Stimulated activated naive B cell treated with anti-CD40 and anti-IgM and Interleukin-4, amounts not matched to agents 10 μg/mL and 1 μg/mL and 100 μg/mL, for 72 hours (primary cell): ENCODE measurements at regions not wholly inside any gene's neighbourhood (a gene's known extent, or its start where the extent isn't known, plus 50 kb on each side); places are given as distances from the start of the nearest gene placed in this dataset.
"Not testable (repeated sequence)": the region's sequence is repeated elsewhere in the genome, so short reads cannot be mapped to it uniquely, and the experiment has no call there.

Experiments
- ATAC-seq, 2 donors: fragments of 150-1000 bp; cut with Tn5 transposase; replicated peaks; 2 replicates each; pipeline ENCODE4 v1.10.0; 2021; ENCODE audit warnings: moderate library complexity in 1 of 2
- DNase-seq: peaks from one replicate; pipeline ENCODE4 v3.0.0; 2021
- H3K27ac Mint-ChIP-seq: one replicate; pipeline ENCODE4 v1.8.0; 2022; ENCODE audit warnings: mild to moderate bottlenecking, mixed read lengths
- H3K27me3 Mint-ChIP-seq, 2 donors: one replicate each; pipeline ENCODE4 v1.8.0; 2022; ENCODE audit warnings: mixed read lengths in 2 of 2
- H3K36me3 Mint-ChIP-seq, 2 donors: one replicate each; pipeline ENCODE4 v1.8.0; 2022; ENCODE audit warnings: mixed read lengths in 2 of 2, mild to moderate bottlenecking in 1 of 2
- H3K4me1 Mint-ChIP-seq, 2 donors: one replicate each; pipeline ENCODE4 v1.8.0; 2022; ENCODE audit warnings: mixed read lengths in 2 of 2, mild to moderate bottlenecking in 1 of 2
- H3K4me3 Mint-ChIP-seq, 2 donors: one replicate each; pipeline ENCODE4 v1.8.0; 2022; ENCODE audit warnings: mild to moderate bottlenecking in 2 of 2, mixed read lengths in 2 of 2, moderate library complexity in 1 of 2
- H3K9me3 Mint-ChIP-seq, 2 donors: one replicate each; pipeline ENCODE4 v1.8.0; 2022; ENCODE audit warnings: mixed read lengths in 2 of 2, mild to moderate bottlenecking in 1 of 2

DNA sequence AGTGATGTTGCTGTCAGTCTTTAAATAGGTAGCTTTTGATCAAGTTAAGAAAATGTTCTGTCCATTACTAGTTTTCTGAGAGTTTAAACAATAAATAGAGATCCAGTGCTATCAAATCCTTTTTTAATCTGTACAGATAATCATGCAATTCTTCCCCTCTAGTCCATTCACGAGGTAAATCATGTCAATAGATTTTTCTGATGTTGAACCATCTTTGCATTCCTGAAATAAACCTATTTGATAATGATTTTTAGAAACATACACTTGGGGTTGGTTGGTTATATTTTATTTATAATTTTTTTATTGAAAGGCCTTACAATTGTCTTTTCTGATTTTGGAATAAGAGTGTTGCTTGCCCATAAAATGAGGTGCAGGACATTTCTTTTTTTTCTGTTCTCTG lies 95.0 kb downstream of the FAM53A start:
- Mint-ChIP-seq H3K9me3 (peaks cover 11 to 21% of the 10 kb centered on the region in 2 donors), H3K4me3 (no peak overlapping the region), H3K27me3 (peaks cover 8 to 11% of the 10 kb centered on the region in 2 donors), H3K27ac (no peak overlapping the region), H3K4me1 (no peaks in the 10 kb centered on the region), H3K36me3 (peaks cover 6 to 8% of the 10 kb centered on the region in 2 donors)
- ATAC-seq (no peak), DNase-seq (no peak)

DNA sequence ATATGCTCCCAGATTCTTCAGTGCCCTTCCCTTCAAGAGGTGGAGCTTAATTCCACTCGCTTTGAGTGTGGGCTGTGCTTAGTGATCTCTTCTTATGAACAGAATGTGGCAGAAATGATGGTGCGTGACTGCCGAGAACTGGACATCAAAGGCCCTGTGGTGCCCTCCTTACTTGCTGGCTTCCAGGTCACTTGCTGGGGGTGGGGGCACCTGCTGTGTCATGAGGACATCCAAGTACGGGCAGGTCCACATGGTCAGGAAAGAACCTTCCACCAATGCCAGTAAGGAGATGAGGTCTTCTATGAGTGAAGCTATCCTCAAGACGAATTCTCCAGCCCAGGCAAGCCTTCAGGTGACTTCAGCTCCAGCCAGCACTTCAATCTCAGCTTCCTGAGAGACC lies 95.8 kb downstream of the FAM53A start:
- H3K4me1 Mint-ChIP-seq: no peaks in the 10 kb centered on the region
- H3K36me3 Mint-ChIP-seq: peaks cover 6 to 8% of the 10 kb centered on the region in 2 donors
- no peak overlapping the region for H3K27ac Mint-ChIP-seq
- no peak overlapping the region for H3K4me3 Mint-ChIP-seq
- H3K27me3 Mint-ChIP-seq: peaks cover 8 to 11% of the 10 kb centered on the region in 2 donors
- ATAC-seq (no peak), DNase-seq (no peak)
- peaks cover 11 to 21% of the 10 kb centered on the region in 2 donors for H3K9me3 Mint-ChIP-seq

DNA sequence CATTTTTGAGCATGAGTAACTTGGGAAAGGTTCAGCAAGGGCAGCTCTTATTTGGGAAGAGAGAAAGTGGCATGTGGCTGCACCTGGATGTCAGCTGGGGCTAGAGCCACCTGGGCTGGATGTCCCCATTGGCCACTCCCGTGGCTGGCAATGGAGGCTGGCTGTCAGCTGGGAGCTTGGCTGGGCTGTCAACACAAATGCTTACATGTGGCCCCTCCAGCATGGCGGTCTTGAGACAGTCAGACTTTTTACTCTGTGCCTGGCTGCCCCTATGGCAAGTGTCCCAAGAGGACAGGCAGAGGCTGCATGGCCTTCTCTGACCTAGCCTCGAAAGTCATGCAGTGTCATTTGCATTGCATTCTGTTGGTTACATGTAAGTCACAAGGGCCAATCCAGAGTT lies 99.6 kb downstream of the FAM53A start:
- Mint-ChIP-seq H3K4me3 (no peak overlapping the region), H3K4me1 (peaks cover 2 to 5% of the 10 kb centered on the region in 2 donors), H3K27me3 (no peaks in the 10 kb centered on the region), H3K9me3 (peaks cover 0 to 13% of the 10 kb centered on the region in 2 donors), H3K27ac (no peak overlapping the region), H3K36me3 (no peaks in the 10 kb centered on the region)
- DNase-seq: no peak
- no peak for ATAC-seq

DNA sequence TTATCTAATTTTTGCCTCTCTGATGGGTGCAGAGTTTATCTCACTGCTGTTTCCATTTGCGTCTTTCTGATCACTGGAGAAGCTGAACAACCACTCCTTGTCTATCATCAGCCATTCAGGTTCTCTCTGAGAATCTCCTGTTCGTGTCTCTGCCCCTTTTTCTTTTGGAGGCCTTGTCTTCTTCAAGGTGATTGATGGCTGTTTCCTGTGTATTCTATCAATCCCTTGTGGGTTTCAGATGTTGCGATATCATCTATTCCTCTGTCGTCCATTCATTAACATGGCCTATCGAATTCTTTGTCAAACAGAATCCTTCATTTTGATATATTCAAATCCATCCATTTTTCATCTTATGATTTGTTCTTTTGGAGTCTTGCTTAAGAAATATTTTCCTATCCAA lies 100.3 kb downstream of the FAM53A start:
- DNase-seq (no peak), ATAC-seq (no peak)
- no peak overlapping the region for H3K27ac Mint-ChIP-seq
- H3K4me3 Mint-ChIP-seq: no peak overlapping the region
- H3K4me1 Mint-ChIP-seq: peaks cover 2 to 5% of the 10 kb centered on the region in 2 donors
- H3K9me3 Mint-ChIP-seq: peaks cover 0 to 10% of the 10 kb centered on the region in 2 donors
- H3K27me3 Mint-ChIP-seq: no peaks in the 10 kb centered on the region
- no peaks in the 10 kb centered on the region for H3K36me3 Mint-ChIP-seq

DNA sequence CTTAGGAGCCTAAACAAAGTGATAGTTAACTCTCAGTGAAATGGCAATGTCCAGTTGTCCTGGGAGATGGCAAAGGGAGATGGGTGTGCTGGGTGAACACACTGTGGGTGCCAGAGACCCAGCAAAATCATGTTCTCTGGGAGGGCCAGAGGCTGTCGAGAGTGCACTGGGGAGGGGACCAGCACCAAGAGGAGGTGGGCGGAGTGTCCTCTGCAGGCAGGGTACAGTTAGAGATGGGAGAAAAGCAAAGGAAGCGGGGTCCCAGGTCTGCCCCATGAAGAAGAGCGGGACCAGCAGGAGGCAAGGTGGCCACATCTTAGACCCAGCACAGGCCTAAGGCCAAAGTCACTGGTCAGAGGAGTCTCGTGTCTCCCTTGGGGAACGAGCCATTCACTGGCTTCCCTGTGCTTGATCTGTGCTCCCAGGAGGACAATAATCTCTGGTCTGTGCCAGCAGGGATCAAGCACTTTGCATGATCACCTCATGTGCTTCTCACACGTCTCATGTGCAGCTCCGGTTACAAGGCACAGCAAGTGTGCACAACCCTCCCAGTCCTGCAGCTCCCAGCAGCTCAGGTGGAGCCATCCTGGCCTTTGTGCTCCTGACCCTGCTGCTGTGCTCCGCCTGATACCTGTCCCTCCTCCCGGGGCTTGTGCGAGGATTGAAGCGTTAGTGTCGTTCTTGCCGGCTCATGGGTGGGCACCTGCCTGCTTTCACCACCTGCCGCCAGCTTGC lies 100.9 kb downstream of the FAM53A start:
- no peaks in the 10 kb centered on the region for H3K36me3 Mint-ChIP-seq
- peaks cover 2 to 5% of the 10 kb centered on the region in 2 donors for H3K4me1 Mint-ChIP-seq
- H3K27me3 Mint-ChIP-seq: no peaks in the 10 kb centered on the region
- no peak overlapping the region for H3K4me3 Mint-ChIP-seq
- H3K27ac Mint-ChIP-seq: no peak overlapping the region
- DNase-seq (no peak), ATAC-seq (no peak)
- H3K9me3 Mint-ChIP-seq: peaks cover 0 to 7% of the 10 kb centered on the region in 2 donors

DNA sequence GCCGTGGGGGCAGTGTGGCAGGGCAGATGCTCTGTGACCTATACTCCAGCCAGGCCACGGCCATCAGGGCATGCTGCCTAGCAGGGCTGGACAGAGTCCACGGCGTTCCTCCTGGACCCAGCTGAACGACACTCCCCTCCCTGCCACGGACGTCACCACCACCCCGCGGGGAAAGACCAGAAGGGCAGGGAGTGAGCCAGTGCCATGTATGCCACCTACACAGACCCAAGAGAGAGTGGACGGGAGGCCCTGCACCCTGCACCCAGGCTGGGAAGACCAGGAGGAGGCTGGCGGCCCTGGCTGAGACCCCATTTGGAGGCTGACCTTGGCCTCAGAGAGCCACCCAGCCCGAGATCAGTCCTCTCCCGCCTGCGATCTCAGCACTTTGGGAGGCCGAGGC lies 101.9 kb downstream of the FAM53A start:
- H3K4me1 Mint-ChIP-seq: peaks cover 2 to 5% of the 10 kb centered on the region in 2 donors
- H3K36me3 Mint-ChIP-seq: no peaks in the 10 kb centered on the region
- no peaks in the 10 kb centered on the region for H3K27me3 Mint-ChIP-seq
- H3K9me3 Mint-ChIP-seq: peaks cover 0 to 5% of the 10 kb centered on the region in 2 donors
- H3K27ac Mint-ChIP-seq: no peak overlapping the region
- H3K4me3 Mint-ChIP-seq: no peak overlapping the region
- DNase-seq: no peak
- no peak for ATAC-seq

DNA sequence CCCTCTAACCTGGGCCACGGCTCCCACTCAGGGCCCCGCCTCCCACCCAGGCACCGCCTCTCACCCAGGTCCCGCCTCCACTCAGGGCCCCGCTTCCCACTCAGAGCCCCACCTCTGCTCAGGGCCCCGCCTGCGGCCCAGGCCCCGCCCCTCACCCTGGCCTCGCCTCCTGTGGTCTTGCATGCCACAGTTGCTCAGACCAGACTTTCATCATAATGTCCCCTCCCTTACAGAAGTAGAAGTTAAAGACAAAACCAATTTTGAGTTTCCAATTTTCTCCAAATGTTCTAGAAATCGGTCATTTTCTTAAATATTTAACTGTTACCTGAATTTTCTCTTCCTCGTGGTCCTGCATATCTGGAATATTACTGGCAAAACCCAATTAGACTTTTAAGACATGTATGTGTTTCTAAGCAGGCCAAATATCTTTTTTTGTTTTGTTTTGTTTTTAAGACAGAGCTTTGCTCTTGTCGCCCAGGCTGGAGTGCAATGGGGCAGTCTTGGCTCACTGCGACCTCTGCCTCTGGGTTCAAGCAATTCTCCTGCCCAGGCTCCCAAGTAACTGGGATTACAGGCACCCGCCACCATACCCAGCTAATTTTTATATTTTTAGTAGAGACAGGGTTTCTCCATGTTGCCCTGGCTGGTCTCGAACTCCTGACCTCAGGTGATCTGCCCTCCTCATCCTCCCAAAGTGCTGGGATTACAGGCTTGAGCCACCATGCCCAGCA lies 102.8 kb downstream of the FAM53A start:
- ATAC-seq (peak; percentile 70 to 76), DNase-seq (peak; percentile 91)
- H3K4me1 Mint-ChIP-seq, H3K27me3 Mint-ChIP-seq, H3K9me3 Mint-ChIP-seq, H3K36me3 Mint-ChIP-seq: not testable (repeated sequence)
- peak overlapping the region; percentile 72 for H3K27ac Mint-ChIP-seq
- peak overlapping the region in 1 of 2 donors; percentile 17 for H3K4me3 Mint-ChIP-seq

DNA sequence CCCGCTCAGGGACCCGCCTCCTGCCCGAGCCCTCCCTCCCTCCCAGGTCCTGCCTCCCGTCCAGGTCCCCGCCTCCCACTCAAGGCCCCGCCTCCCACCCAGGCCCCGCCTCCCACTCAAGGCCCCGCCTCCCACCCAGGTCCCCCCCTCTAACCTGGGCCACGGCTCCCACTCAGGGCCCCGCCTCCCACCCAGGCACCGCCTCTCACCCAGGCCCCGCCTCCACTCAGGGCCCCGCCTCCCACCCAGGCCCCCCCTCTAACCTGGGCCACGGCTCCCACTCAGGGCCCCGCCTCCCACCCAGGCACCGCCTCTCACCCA lies 103.5 kb downstream of the FAM53A start:
- not testable (repeated sequence) for H3K27ac Mint-ChIP-seq, H3K9me3 Mint-ChIP-seq, H3K4me1 Mint-ChIP-seq, H3K4me3 Mint-ChIP-seq, H3K36me3 Mint-ChIP-seq, DNase-seq, ATAC-seq, H3K27me3 Mint-ChIP-seq

DNA sequence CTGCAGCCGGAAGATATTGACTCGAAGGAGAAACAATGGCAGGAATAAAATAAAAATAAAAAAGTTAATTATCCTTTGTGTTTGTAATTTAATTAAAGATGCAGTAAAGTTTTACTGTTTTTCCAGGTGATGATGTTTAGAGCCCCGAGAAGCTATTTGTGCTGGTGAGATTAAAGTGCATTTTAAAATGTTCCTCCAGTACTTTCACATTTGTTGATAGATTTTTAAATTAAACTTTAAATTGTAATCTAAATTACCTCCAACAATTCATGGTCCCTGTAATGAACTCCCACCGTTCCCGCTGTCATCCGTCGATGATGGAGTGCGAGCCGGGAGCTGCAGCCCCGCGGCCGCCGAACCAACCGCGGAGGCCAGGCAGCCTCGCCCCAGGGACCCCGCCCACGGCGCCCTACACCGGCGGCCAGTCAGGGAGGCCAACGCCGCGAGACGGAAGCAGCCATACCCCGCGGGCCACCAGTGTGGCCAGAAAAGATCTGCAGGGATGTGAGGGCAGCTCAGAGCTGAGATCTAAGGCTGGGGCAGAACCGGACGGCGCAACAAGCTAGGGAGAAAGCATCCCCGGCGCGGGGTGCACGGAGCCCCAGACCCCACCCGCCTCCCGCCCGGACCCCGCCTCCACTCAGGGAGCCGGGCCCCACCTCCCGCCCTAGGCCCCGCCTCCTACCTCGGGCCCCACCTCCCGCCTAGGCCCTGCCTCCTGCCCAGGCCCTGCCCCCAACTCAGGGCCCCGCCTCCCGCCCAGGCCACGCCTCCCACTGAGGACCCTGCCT lies 104.0 kb downstream of the FAM53A start:
- peak overlapping the region; percentile 25 for H3K27ac Mint-ChIP-seq

DNA sequence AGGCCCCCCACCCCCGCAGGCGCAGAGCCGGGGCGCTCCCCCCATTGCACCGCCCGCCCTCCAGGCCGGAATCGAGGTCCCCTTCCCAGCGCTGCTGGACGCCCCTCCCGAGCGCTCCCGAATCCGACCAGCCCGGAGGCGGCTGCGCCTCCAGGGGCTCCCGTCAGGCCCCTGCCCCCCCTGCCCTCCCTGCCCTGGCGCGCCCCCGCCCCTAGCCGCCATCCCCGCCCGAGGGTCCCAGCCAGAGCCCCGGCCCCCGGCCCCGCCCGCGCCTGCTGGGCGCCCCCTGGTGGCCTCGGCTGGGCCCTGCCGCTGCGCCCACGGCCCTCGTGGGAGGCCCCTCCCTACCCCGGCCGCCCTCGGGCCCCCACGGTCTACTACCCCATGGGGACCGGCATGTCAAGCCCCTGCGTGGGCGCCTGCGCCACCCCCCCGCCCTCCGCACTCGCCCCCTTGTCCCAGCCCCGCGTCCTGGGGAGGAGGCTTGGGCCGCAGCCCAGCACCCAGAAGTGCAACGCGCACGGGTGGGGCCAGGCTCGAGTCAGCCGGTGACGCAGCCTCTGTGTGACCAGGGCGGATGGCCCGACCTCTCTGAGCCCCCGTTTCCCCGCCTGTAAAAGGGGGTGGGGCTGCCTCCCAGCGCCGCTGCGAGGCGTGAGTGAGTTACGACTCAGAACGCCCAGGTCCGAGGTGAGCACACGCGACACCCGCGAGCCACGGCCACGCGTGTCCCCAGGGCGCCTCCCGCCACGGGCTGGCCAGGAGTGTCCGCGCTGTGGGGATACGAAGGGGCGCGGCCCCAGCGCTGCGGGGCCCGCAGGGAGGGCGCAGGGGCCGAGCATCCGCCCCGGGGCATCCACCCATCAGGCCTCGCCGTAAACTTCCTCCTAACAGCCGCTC lies 104.9 kb downstream of the FAM53A start:
- Mint-ChIP-seq H3K27me3 (no peaks in the 10 kb centered on the region), H3K4me1 (peaks cover 2 to 5% of the 10 kb centered on the region in 2 donors), H3K4me3 (peak overlapping the region; percentile 80 to 89), H3K9me3 (no peaks in the 10 kb centered on the region), H3K27ac (peak overlapping the region; percentile 59), H3K36me3 (no peaks in the 10 kb centered on the region)
- DNase-seq (peak; percentile 71), ATAC-seq (peak; percentile 69 to 74)

More for the DNA sequence above, 104.0 kb downstream of the FAM53A start:
- Mint-ChIP-seq H3K4me1 (peaks cover 2 to 5% of the 10 kb centered on the region in 2 donors), H3K27me3 (no peaks in the 10 kb centered on the region), H3K36me3 (no peaks in the 10 kb centered on the region), H3K4me3 (peak overlapping the region; percentile 80 to 89), H3K9me3 (no peaks in the 10 kb centered on the region)
- ATAC-seq: peak; percentile 70 to 76
- DNase-seq: peak; percentile 88

DNA sequence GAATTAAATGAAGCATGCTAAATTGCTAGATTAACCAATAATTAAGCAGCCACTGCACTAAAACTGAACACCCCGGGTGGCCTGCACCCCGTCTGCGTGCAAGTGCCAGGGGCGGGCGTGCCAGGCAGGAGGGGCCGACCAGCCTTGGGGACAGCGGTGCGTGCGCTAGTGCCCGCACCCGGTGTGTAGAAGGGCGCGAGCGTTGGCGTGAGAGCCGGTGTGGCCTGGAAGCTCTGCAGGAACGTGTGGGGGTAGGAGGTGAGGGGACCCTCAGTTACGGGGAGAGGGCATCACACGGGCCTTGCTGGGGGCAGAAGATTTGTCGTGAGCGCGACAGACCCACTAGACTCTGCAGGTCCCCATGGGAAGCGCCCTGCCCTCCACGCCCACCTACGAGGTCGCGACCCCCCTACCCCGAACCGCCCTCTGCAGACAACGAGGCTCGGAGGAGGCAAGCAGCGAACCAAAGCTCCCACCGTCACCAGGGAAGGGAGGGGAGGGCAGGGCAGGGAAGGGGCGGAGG lies 105.8 kb downstream of the FAM53A start:
- ATAC-seq: no peak
- Mint-ChIP-seq H3K36me3 (no peaks in the 10 kb centered on the region), H3K27ac (no peak overlapping the region), H3K4me3 (peak overlapping the region; percentile 73 to 75), H3K9me3 (peaks cover 3 to 4% of the 10 kb centered on the region in 2 donors), H3K27me3 (no peaks in the 10 kb centered on the region), H3K4me1 (peaks cover 2 to 9% of the 10 kb centered on the region in 2 donors)
- no peak for DNase-seq

DNA sequence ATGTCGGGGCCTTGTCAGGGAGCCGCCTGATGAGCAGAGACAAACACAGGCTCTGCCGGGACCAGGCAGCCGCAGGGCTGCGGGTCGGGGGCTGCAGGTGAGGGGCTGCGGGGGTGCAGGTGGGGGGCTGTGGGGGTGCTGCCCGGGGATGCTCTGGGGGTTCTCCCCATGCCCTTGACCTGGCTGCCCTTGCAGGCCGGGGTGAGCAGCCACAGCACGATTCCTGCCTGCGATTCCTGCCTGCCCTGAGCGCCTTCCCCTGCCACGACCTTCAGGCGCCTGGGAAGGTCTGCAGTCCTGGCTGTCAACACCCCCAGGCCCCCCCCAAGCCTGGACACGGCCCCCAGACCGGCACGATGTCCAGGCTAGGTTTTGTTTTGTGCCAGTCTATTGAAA lies 106.3 kb downstream of the FAM53A start:
- ATAC-seq (no peak), DNase-seq (no peak)
- Mint-ChIP-seq H3K27ac (no peak overlapping the region), H3K9me3 (peaks cover 3 to 4% of the 10 kb centered on the region in 2 donors), H3K4me1 (peaks cover 2 to 9% of the 10 kb centered on the region in 2 donors), H3K27me3 (no peaks in the 10 kb centered on the region), H3K36me3 (no peaks in the 10 kb centered on the region), H3K4me3 (peak overlapping the region in 1 of 2 donors; percentile 75)

DNA sequence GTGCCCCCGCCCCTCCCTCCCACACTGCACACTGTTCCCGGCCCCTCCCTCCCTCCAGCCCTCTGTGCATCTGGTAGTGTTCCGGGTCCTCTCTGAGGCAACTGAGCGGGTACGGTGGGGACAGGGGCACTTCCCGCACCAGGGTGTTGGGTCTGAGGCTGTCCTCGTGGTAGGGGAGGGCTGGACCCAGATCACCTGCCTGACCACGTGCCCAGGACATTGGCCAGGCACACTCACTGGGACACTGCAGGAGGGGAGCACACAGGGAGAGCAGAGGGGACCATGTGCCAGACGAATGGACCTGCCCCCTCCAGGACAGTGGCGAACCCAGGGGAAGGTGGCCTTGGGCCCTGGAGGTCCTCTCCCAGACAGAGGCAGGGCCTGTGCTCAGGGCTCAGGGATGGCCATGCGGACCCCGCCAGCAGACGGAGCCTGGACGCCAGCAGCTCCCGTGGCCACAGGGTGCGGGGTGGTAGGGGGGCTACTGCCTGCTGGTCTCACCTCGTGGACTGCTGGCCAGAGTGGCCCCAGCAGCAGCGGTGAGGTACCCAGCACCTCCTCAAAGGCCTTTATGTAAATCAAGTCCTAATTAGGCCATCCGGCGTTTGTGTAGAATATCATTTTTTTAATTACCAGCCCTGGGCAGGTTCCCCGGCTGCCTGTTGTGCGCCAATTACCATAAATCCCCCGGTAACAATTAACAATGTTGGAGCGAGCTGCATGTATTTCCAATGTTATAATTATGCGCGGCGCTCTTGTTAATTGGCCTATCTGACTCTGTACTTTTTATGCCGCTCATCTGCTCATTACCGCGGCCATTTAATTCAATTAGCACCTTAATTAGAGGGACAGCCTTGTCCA lies 106.9 kb downstream of the FAM53A start:
- Mint-ChIP-seq H3K9me3 (peaks cover 3 to 4% of the 10 kb centered on the region in 2 donors), H3K27me3 (no peaks in the 10 kb centered on the region), H3K36me3 (no peaks in the 10 kb centered on the region), H3K4me1 (peaks cover 2 to 9% of the 10 kb centered on the region in 2 donors), H3K4me3 (no peak overlapping the region), H3K27ac (no peak overlapping the region)
- DNase-seq: no peak
- no peak for ATAC-seq
